ENCODE measurements at regions not wholly inside any gene's neighbourhood (a gene's known extent, or its start where the extent isn't known, plus 50 kb on each side); places are given as distances from the start of the nearest gene placed in this dataset.
"Not testable (repeated sequence)": the region's sequence is repeated elsewhere in the genome, so short reads cannot be mapped to it uniquely, and the experiment has no call there.

DNA sequence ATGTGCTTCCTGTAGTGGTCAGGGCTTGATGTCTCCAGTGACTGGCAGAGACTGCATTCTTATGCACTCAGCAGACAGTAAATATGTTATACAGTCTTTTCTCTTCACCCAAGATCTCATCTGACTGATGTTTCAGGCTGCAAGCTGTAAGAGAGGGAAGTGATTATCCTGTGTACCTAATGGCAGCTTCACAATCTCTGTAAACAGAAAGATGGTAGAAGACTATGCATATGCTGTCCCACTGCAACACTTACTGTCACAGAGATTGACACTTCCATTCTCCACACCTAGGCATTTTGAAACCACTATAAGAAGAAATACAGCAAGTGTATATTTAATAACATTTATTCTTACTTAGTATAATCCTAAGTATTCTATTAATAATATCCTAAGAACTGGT is 97.6 kb upstream of the ANXA1 start:
- DNase-seq (ENCODE audit: low read depth), result no peak

DNA sequence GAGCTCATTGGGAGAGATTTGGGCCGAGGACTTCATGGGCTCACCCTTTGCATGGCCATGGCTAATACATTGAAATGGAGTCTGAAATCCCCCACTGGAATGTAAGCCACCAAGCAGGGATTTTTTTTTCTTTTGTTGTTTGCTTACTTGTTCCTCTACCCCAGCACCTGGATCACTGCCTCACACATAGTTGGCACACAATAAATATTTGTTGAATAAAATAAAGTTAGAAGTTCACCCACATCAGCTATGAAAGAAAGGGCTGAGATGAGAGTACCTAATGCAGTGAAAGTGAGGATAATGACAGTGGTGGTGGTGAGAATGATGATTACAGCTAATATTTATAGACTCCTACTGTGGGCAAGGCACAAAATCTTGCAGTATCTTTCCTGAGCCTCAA is 98.1 kb upstream of the ANXA1 start:
- DNase-seq (ENCODE audit: low read depth), result no peak

DNA sequence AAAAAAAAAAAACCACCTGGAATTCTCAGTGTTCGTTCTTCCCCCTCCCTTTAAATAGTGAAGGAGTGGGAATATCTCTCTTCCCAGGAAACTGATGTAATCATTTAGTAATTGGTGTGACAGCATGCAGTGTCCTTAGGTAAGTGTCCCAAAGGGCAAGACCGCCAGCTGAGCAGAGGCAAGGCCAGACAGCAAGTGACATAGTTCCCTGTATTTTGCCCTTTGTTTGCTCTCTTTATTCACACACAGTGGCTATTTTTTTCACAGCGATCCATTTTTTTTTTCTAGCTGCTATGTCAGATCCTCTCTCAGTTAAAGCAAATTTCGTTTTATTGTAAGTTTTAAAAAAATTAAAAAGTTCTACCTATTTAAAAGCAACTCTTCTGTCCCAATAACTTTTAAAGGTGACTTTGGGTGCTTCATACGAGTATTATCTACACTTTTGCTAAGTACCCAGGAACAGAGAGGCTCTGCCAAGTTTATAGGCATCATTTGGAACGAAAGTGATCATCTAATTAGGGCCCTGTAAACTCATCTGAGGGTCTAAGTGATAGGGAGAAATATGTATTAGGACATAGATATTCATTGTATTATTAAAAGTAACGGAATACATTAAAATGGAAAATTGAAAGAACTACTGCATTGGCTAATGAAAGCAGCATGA is 98.2 kb upstream of the ALDH1A1 start:
- no peak for DNase-seq (ENCODE audit: low read depth)

DNA sequence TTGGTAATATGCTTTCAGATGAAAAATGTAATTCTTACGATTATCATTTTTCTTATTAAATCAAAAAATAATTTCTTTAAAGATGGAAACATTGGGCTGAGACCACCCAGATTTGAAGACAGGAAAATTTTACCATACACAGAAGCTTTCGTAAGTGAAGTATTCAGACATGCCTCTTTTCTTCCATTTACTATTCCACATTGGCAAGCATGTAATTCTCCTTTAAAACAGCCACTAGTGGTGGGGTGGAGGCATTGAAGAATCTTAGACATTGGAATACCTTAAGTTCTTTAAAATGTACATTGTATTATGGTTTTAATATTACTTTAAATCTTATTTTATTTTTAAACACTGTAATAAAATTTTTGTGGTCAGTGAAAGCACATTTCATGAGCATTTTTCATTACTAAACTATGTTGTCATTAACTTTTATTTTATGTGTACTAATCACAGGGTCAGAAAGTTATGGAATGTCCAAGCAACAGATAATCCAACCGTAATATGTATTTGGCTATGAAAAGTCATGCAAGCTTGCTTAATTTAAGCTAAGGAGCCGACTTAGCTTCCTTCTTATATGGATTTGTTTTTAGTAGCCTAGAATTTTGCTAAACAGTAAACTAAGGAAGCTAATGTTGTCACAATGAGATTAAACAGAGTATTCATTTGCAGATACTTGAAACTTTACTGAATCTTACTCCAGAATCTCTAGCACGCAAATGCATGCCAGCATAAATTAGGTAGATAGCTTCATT is 97.4 kb upstream of the ALDH1A1 start:
- DNase-seq (ENCODE audit: low read depth), result peak; percentile 74

DNA sequence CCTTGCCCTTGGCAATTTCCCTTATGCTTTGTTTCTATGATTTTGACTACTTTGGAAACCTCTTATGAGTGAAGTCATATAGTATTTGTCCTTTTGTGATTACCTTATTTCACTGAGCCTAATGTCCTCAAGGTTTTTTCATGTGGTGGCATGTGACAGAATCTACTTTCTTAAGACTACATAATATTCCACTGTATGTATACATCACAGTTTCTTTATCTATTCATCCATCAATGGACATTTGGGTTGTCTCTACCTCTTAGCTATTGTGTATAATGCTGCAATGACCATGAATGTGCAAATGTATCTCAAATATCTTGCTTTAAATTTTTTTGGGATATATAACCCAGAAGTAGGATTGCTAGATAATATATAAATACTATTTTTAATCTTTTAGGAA is 96.4 kb upstream of the ALDH1A1 start:
- no peak for DNase-seq (ENCODE audit: low read depth)

DNA sequence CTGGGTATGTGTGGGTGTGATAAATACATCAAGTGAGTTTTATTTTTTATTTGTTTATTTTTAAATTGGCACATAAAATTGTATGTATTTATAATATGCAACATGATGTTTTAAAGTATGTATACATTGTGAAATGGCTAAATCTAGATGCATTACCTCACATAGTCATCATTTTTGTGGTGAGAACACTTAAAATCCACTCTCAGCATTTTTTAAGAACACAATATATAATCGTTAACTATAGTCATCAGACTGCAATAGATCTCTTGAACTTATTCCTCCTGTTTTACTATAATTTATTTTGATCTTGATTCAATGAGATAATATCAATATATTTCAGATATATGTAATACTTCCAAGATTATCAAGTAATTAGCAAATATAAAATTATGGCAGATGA is 93.9 kb upstream of the ALDH1A1 start:
- no peak for DNase-seq (ENCODE audit: low read depth)

DNA sequence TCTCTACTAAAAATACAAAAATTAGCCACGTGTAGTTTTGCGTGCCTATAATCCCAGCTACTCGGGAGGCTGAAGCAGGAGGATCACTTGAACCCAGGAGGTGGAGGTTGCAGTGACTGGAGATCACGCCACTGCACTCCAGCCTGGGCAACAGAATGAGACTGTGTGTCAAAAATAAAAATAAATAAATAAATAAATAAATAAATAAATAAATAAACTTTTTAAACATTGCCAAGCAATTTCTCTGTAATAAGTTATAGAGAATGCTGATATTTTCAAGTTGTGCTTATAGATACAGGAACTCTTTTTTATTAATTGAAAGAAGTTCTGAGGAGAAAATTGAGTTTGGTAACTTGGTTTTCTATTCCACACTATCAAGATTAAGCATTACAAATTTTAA is 91.9 kb upstream of the ALDH1A1 start:
- not testable (repeated sequence) for DNase-seq (ENCODE audit: low read depth)

DNA sequence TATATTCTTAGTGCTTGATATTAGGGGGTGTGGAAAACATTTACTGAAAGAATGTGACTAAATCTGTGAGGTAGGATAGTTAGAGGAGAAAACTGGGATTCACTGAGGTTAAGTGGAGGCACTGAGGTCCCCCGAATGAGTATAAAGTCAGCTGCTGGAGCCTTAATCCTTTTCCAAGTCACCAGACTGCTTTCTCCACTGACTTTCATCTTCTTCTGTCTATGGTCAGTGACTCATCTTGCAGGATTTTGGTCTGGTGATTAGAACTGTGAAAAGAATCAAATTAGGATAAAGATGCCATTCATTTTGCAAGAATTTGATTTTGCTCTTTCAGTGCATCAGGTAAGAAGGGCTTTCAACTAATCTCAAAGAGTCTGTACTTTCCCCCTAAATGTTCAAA is 89.3 kb upstream of the ALDH1A1 start:
- peak; percentile 66 for DNase-seq (ENCODE audit: low read depth)

DNA sequence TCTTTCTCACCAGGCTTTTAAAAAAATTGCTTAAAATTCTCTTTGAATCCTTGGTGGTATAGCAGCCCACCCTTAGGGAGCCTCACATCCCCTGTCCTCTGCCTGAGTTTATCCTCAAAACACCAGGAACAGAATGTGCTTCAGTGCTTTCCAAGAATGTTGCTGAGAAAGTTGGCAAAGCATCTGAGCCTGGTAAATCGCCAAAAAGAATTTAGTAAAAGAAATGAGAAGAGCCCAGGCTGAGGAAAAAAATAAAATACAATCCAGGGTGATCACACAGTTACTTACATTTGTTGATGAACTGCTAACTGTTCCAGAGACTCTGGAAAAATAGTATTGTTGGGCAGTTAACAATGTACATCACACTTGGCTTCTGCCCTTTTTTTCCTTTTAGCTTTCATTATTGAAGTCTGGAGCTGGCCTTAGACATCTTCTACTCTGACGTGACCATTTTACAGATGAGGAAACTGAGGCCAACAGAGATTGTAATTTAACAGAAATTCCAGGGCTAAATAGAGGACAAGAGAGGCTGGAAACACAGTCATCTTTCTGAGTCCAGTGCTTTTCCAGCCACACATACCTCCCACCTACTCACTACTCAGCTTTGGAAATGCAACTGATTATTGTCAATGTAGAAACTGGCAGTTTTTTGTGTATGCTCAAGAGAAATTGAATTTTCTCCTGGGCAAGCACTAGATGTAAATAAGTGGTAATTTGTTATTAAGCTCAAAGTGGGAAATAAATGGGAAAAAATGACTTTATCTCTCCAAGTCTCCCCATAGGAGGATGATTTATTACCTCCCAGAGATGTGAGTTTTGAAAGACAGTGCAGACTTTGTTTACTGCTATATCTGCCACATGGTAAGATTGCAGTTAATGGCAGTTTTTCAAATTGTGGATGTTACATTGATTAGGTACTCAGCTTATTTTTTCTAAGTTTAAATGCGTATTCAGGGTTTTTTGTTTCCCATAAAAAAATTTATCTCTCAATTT is 86.7 kb upstream of the ALDH1A1 start:
- DNase-seq (ENCODE audit: low read depth), result peak; percentile 58

DNA sequence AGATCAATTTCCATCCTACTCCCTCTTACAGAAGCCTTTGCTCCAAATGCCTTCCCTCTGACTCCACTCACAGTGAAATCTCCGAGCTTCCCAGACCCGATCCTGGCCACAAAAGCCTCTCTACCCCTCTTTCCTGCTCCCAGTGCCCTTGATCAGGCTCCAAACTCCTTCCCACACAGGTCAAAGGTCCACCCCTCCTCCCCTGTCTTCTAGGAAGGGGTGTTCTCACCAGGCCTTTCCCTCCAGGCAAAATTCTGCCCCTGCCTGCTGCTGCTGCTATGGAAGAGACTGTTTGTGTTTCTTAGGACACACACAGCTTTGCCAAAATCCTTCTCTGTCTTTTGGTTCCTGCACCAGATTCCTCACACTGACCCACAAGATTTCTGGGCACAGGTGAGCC is 85.8 kb upstream of the ALDH1A1 start:
- peak; percentile 43 for DNase-seq (ENCODE audit: low read depth)

DNA sequence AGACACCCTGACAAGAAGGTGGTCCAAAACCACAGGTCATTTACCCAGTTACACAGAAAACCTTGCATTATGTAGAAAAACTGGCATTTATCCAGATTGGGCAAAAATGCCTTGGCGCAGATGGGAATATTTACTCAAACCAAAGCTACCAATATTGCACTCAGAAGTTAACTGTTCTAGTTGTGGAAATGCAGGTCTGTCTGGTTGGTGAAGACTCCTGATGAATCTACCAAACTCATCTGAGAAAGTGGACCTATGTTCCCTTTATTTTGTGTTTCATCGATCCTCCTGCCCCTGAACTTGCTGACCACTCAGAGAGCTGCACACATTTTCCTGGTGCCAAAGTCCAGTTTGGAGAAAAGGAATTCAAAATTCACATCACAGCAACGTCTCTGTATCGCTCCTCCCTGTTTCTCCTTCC is 85.2 kb upstream of the ALDH1A1 start:
- DNase-seq (ENCODE audit: low read depth), result no peak

DNA sequence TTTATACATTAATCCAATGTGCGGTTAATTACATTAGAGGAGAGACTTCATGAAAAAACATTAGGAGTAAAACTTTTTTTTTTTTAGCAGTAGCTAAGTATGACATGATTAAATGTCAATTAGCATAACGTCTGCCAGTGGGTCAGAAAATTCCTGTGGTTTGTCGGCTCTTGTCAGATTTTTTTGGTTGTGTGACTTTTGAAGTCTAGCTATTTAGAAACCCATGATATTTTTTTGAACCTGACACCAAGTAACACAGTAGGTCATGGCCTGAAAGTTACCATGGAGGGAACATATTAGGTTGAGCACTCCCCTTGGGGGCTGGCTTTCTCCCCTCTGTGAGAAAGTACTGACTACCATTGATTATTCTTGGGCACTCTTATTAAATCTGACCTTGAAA is 84.8 kb upstream of the ALDH1A1 start:
- DNase-seq (ENCODE audit: low read depth), result peak; percentile 29

DNA sequence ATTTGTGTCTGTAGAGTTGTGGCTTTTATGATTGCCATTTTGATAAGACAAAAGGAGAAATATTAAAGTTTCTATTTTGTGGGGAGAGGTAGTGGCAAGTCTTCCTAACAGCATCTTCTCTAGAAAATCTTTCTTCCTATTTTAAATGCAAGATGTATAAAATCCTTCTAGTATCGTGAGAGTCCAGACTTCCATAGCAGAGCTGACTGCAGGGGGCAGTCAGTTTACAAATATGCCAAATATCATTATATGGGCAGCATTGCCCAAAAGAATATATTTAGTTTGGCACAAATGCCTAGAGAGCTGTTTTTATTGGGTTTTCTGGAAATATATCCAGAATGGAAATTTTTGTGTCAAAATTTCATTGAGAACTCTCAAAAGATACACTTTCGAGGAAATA is 82.1 kb upstream of the ALDH1A1 start:
- no peak for DNase-seq (ENCODE audit: low read depth)

DNA sequence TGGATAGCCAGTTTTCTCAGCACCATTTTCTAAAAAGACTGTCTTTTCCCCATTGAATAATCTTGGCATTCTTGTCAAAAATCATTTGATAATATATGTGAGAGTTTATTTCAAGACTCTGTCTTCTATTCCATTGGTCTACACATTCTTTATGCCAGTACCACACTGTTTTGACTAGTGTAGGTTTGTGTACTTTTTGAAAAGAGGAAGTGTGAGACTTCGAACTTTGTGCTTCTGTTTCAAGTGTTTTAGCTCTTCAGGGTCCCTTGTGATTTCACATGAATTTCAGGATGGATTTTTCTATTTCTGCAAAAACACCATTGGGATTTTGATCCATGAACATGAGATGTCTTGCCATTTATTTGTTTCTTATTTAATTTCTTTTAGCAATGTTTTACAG is 78.5 kb upstream of the ALDH1A1 start:
- DNase-seq (ENCODE audit: low read depth), result no peak

DNA sequence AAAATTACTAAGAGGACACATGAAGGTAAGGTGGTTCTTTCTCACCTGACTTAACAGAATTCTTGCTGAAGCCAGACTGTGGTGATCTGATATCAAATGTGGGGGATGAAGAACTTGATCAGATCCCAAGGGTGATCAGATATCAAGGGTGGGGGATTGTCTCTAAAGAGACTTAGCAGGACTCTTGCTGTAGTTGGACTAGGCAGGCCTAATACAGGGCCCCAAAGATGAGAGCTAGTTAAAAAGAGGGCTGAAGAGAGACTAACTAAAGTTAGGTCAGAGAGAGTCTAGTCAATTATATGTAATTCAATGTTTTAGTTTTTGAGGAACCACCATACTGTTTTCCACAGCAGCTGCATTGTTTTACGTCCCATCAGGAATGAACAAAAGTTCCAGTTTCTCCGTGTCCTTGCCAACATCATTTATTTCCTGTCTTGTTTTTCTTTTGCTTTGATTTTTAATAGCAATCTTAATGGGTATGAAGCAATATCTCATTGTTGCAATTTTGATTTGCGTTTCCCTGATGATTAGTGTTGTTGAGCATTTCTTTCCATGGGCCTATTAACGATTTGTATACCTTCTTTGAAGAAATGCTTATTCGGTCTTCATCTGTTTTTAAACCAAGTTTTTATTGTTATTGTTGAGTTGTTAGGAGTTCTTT is 77.6 kb upstream of the ALDH1A1 start:
- DNase-seq (ENCODE audit: low read depth), result no peak

DNA sequence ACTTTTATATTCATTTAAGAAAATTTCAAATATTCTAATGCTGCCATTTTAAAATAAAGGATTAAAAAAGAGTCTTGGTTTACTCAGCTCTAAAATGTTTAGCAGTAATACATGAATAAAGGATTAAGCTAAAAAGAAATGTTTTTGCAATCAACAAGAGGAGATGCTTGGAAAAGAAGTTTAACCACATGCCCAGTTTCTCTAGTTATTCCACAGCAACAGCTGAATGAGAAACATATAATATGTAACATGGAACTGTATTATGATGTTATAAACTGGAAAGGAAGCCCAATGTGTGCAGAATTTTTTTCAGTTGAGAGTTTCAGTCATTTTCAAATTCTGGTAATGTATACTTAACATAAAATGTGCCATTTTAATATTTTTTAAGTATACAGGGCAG is 76.5 kb upstream of the ALDH1A1 start:
- no peak for DNase-seq (ENCODE audit: low read depth)

DNA sequence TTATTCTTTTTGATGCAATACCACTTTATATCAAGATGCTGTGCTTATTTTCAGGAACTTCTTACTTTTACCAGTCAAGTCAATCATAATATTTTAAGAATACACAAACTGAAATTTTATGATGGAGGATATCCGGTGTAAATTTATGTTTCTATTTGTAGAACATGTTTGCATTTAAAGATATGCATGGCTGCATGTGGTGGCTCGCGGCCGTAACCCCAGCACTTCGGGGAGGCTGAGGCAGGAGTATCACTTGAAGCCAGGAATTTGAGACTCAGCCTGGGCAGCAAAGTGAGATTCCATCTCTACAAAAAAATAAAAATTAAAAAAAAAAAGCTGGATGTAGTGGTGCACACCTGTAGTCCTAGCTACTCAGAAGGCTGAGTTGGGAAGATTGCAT is 73.5 kb upstream of the ALDH1A1 start:
- no peak for DNase-seq (ENCODE audit: low read depth)

DNA sequence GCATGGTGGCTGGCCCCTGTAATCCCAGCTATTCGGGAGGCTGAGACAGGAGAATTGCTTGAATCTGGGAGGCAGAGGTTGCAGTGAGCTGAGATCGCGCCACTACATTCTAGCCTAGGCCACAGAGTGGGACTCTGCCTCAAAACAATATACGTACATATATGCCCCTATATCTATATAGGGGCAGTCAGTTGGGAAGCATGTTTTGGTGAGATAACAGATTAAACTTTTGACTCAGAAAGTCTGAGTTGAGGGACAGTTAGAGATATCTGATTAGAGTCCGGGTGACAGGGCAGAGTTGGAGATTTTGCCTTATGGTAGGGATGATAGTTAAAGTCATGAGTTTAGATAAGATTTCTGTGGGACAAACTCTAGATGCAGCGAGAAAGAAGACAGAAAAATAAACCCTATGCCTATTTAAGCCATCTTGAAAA is 71.8 kb upstream of the ALDH1A1 start:
- no peak for DNase-seq (ENCODE audit: low read depth)

DNA sequence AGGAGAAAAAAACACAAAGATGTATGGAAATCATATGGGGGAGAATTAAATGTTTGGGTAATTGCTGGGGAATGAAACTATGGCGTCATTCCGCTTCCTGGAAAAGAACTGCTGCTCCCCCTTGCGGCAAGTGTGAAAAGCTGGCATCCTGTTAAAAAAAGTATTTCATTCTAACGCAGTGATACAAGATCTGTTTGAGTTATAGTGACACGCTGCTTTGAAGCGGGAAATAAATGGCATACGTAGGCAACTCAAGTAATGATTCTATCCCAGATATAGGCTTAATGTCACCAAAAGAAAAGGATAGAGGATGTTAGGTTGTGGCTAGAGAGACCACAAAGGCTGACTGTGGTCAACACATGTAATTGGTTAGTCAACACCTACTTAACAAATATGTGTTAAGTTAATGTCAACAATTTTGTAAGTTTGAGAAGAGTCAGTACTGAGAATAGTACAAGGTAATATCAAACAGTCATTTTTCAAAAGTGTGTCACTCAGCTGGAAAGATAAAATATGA is 70.2 kb upstream of the ALDH1A1 start:
- DNase-seq (ENCODE audit: low read depth), result peak; percentile 73

DNA sequence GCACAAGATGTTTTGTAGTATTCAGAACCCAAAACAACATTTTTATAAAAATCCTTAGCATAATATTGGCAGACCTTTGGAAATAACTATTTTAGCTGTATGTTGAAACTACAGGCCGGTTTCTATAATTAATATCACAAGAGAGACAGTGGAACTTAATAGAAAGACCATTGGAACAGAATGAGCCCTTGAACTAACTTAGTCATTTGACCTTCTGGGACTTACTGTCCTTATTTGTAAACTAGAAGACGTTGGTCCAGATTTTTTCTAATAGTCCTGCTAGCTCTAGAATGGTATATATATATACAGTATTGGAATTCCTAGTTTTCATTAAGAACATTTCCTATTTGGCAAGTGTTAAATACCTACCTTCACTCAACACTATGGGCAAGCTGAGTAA is 69.5 kb upstream of the ALDH1A1 start:
- no peak for DNase-seq (ENCODE audit: low read depth)

DNA sequence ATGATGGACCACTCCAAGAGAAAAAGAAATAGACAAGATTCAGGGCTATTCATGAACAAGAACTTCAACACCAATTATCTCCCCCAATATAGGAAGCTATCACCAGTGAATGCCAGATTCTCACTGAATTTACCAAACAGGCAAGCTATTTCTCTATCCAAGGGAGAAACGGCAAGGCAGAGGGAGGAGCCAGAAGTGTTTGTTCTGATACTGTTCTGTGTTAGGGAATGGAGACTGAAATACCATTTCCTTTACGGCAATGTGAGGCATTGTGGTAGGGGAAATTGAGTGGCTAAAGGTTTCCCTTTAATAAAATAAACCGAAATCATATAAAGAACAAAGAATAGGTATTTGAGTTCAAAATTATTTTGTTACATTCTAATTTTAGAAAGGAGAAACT is 68.0 kb upstream of the ALDH1A1 start:
- DNase-seq (ENCODE audit: low read depth), result no peak

DNA sequence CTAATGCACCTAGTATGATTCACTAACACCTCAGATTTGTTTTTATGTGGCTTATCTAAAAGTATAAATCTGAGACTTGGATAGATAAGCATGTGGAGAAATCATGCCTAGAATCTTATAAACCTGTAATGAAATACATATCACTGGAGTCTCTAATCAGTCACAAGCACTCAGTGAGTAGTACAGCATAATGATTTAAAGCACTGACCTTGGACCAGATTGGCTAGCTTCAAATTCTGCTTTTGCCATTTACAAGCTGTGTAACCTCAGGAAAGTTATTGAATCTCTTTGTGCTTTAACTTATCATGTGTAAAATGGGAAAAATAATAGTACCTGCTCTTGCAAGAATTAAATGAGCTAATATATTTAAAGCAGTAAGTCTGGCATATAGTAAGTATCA is 61.2 kb upstream of the ALDH1A1 start:
- no peak for DNase-seq (ENCODE audit: low read depth)
